HG03354 (cell line): ENCODE measurements at regions not wholly inside any gene's neighbourhood (a gene's known extent, or its start where the extent isn't known, plus 50 kb on each side); places are given as distances from the start of the nearest gene placed in this dataset.
"Not testable (repeated sequence)": the region's sequence is repeated elsewhere in the genome, so short reads cannot be mapped to it uniquely, and the experiment has no call there.

Experiments
- ATAC-seq: cut with Tn5 transposase; IDR thresholded peaks from one replicate; pipeline ENCODE4 v1.9.1; 2021; ENCODE audit warnings: mild to moderate bottlenecking; ENCODE audit not compliant: unreplicated experiment, poor library complexity, severe bottlenecking

DNA sequence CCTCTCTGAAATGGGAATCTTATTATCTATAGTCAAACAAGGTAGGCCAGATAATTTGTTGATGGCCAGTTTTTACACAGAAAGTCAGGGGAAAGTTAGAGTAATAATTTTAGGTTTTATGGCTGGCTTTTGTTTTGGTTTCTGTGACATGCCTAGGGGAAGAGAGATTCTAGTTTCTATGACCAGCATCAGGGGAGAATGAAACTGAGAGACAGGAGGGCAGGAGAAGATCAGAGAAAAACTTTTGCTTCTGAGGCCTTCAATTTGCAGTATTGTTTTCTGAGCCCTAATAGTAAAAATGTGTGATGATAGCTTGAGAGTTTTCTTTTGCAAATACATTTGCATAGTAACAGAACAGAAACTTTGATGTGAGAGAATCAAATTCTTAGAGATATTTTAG lies 564.3 kb downstream of the ZNF608 start:
- no peak for ATAC-seq

DNA sequence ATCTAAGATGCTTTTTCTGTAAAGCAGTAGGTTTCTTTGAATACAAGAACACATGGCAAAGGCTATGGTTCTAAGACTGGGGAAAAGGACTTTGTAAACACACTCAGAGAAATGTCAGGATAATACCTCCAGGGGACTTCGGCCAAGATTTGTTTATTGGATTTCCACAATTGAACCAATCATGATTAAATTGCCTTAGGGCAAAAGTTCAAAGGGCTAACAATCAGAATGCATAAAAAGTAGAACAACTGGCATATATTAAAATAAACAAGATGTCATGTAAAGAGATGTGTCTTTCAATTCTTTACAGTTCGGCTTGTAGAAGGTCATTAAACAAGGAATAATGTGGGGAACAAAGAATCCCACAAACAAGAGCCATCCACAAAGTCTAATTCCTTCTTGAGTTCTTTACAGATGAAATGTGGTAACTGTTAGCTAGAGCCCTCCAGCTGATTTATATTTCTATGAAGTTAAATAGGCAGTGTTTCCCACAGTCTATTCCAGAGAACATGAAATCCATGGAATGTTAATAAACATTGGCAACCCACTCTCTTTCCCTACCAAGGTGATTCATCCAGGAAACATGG lies 565.5 kb downstream of the ZNF608 start:
- no peak for ATAC-seq

GRCh38 chr5:124180299-124180874 lies 566.1 kb downstream of the ZNF608 start:
- no peak for ATAC-seq

GRCh38 chr5:124179819-124180218 lies 566.6 kb downstream of the ZNF608 start:
- ATAC-seq: no peak

DNA sequence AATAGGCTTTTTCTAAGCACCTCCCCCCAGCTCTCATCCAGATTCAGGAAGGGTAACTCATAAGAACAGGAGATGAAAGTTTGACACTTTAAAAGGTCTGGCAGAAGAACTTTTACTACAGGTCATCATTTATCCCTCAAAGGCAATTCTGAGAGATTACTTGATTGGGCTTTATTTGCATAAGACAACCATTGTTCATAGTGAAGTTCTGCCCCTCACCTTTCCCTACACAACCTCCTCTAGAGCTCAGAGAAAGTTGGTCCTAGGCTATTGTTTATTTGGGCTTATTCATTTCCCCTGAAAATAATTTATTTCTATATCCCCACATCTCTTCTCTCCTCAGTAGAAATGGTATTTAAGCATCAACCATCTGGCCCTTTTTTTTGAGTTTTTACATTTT lies 568.4 kb downstream of the ZNF608 start:
- ATAC-seq: no peak

- ATAC-seq: no peak
Measured at GRCh38 chr5:124176692-124177091, 569.7 kb downstream of the ZNF608 start.

DNA sequence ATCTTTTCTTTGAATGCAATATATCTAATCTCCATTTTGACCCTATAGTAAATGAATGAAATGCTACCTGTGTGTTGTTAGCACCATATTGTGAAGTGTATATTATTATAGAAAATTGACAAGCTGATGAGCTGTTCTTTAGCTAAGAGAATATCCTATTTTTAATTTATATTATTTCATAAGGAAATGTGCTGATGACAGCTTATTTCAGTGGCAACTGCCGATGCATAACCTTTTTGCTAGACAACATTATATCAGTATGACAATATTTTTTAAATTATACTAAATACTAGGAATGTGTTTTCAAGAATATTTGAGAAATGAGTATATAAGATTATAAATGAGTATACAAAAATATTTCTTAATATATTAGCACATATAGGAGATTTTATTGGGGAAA lies 573.1 kb downstream of the ZNF608 start:
- no peak for ATAC-seq

DNA sequence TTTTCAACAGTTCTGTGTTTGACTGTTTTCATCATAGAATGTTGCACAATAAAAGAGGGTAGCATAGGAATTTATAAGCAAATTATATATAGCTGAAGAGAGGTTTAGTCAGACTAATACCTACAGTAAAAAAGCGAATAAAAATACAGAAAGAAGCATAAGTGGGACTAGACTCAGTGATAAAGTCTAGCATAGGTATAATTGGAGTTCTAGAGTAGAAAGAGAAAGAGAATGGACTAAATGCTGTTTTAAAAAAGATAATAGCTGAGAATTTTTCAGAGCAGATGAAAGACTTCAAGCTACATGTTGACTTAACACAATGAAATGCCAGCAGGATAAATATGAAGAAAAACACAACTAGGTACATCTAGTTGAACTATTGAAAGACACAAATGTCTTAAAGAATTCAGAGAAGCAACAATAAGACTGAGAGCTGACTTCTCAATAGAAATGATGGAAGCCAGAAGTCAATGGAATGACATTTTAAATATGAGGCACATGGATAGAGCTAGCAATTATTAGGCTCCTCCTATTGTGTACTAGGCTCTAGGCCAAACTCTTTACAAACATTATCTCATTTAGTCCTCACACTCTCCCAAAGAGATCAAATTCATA lies 573.9 kb downstream of the ZNF608 start:
- no peak for ATAC-seq

DNA sequence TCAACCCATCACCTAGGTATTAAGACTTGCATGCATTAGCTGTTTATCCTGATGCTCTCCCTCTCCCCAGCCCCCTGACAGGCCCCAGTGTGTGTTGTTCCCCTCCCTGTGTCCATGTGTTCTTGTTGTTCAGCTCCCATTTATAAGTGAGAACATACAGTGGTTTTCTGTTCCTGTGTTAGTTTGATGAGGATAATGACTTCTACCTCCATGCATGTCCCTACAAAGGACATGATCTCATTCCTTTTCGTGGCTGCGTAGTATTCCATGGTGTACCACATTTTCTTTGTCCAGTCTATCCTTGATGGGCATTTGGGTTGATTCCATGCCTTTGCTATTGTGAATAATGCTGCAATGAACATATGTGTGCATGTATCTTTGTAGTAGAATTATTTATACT lies 578.3 kb downstream of the ZNF608 start:
- not testable (repeated sequence) for ATAC-seq

DNA sequence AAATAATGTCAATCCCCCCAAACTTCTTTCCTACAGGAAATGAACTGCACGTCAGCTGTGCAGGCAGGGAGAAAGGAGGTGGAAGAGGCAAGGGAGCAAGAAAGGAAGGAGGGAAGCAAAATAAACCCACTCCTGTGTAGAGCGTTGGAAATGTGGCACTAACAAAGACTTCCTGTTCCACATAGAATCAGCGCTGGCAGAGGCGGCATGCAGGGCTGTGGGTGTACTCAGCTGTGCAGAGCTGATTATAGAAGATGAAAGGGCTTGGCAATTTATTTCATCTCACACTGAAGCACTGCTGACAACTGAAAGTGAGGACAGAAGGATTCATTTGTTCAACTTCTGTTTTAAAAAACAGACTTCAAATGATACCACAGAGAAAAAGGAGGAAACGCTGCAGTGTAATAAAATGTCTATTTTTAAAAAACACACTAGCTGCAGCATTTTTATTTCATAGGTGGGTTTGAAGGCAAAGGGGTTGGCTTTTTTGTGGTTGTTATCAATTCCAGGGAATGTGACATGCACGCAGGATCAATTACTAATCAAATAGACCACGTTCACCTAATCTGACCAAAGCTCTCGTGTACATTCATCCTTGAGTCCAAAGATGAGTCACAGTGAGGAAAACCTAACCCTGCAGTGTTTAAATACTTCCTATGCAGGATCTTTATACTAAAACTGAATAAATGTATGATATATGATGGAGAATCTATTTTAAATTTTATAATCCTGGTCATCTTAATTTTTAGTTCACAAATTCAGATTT lies 583.5 kb downstream of the ZNF608 start:
- ATAC-seq: no peak

DNA sequence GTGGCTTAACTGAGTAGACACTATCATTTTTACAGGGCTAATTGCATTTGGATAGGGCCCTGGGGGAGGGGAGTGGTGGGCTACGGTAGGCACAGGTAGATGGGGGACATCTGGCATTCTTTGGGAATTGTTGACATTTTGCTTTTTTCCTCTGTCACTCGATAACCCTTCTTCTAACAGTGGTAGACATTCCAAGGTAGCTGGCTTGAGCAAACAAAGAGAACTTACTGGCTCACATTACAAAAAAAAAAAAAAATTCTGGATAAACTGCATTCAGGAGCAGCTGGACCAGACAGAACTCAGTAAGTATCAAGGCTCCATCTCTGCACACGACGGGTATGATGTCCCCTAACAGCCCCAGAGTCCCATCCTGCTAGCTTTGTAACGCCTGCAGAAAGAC lies 585.2 kb downstream of the ZNF608 start:
- no peak for ATAC-seq

DNA sequence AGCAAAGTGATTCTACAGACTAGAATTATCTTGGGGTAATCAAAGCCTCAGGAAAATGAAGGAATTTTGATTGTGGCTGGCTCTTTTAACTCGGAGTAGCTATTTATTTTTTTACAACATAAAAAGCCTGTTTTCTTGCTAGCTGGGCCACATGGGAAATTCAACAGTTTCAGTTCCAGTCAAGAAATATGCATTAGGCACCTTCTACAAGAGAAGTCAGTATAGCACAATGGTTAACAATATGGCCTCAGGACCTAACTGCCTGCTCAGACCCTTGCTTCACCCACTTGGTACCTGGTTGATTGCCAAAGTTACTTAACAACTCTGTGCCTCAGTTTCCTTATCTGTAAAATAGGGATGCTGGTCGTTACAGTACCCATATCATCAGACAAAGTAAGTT lies 586.2 kb downstream of the ZNF608 start:
- no peak for ATAC-seq

DNA sequence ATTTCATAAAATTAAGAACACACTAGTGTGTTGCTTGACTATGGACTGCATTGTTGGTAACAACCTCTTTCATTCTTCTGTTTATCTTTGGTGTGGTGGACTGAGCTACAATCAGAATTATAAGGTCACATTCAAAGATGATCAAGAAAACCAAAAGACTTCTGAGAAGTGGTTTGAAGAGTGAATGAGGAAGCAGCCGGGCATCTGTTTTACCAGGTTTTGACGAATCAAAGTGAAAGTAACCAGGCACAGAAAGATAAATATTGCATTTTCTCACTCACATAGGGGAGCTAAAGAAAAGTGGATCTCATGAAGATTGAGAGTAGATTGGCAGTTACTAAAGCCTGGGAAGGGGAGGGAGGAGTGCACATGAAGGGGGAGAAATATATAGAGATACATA lies 589.1 kb downstream of the ZNF608 start:
- ATAC-seq: peak; percentile 68

GRCh38 chr5:124156415-124156996 lies 589.9 kb downstream of the ZNF608 start:
- no peak for ATAC-seq

DNA sequence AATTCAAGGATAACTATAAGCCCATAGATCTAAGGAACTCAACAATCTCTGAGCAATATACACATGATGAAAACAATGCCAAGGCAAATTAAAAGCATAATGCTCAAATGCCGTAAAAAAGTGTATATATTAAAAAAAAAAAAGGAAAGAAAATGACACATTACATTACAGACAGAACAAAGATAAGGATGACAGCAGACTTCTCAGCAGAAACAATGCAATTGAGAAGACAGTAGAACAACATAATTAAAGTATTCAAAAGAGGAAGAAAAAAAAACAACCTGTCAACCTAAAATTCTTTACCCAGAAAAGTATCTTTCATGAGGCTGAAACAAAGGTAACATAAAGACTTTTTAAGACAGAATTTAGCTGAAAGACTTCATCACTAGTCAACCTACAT lies 591.7 kb downstream of the ZNF608 start:
- no peak for ATAC-seq

DNA sequence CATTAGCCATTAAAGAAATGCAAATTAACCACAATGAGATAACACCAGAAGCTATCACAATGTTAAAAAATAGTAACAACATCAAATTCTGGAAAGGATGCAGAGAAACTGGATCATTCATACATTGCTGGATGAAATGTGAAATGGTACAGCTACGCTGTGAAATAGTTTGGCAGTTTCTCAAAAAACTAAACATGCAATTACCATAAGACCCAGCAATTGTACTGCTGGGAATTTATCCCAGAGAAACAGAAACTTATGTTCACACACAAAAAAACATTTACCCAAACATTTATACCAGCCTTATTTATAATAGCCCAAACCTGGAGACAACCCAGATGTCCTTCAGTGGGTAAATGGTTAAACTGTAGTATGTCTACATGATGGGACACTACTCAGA lies 592.9 kb downstream of the ZNF608 start:
- ATAC-seq: no peak

DNA sequence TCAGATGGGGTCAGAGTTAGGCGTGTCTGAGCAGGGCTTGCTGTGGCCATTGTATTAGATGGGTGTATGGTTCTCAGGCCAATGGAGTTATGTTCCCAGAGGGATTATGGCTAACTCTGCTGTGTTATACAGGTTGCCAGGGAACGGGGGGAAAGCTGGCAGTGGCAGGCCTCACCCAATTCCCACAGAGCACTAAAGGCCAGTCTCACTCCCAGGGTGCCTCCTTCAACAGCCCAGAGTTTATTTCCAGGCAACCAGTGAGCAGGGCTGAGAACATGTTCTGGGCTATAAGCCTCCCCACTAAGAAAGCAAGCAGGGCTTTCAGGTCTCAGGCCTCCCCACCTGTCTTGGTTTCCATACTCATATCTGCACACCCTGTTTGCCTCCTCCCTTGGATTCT lies 597.9 kb downstream of the ZNF608 start:
- ATAC-seq: no peak

- ATAC-seq: no peak
Measured at GRCh38 chr5:124140060-124140459, 606.4 kb downstream of the ZNF608 start.

- no peak for ATAC-seq
Measured at GRCh38 chr5:124139477-124139876, 607.0 kb downstream of the ZNF608 start.

GRCh38 chr5:124136609-124137008 lies 609.8 kb downstream of the ZNF608 start:
- ATAC-seq: no peak

- ATAC-seq: no peak
Measured at GRCh38 chr5:124134941-124135340, 611.5 kb downstream of the ZNF608 start.
